ENCODE measurements at regions not wholly inside any gene's neighbourhood (a gene's known extent, or its start where the extent isn't known, plus 50 kb on each side); places are given as distances from the start of the nearest gene placed in this dataset.
"Not testable (repeated sequence)": the region's sequence is repeated elsewhere in the genome, so short reads cannot be mapped to it uniquely, and the experiment has no call there.

GRCh38 chr5:36739751-36740221 lies 133.4 kb downstream of the SLC1A3 start:
- in situ Hi-C loops (cut with HindIII; ENCODE audit: low pct_unique_long_range_greater_than_20kb, low sequenced_read_pairs) = no loop called here
- DNase-seq (ENCODE audit: low read depth in 1 of 2, low spot score in 1 of 2) = peak; percentile 30 to 85
- no peak for TF ChIP-seq JUND (IDR thresholded peaks at IDR 0.05; ENCODE audit: low read depth)

- no peak for TF ChIP-seq JUND (IDR thresholded peaks at IDR 0.05; ENCODE audit: low read depth)
- no peak for DNase-seq (ENCODE audit: low read depth in 1 of 2, low spot score in 1 of 2)
- in situ Hi-C loops (cut with HindIII; ENCODE audit: low pct_unique_long_range_greater_than_20kb, low sequenced_read_pairs) = no loop called here
Measured at GRCh38 chr5:36740259-36740898, 134.0 kb downstream of the SLC1A3 start.

- TF ChIP-seq JUND (IDR thresholded peaks at IDR 0.05; ENCODE audit: low read depth) = no peak
- no peak for DNase-seq (ENCODE audit: low read depth in 1 of 2, low spot score in 1 of 2)
- in situ Hi-C loops (cut with HindIII; ENCODE audit: low pct_unique_long_range_greater_than_20kb, low sequenced_read_pairs) = no loop called here
Measured at GRCh38 chr5:36741128-36741527, 134.7 kb downstream of the SLC1A3 start.

GRCh38 chr5:36743891-36744772 lies 132.4 kb upstream of the NIPBL start:
- peak; percentile 75 to 90 for DNase-seq (ENCODE audit: low read depth in 1 of 2, low spot score in 1 of 2)
- TF ChIP-seq JUND (IDR thresholded peaks at IDR 0.05; ENCODE audit: low read depth) = no peak
- in situ Hi-C loops (cut with HindIII; ENCODE audit: low pct_unique_long_range_greater_than_20kb, low sequenced_read_pairs) = no loop called here

- peak; percentile 94 to 97 for DNase-seq (ENCODE audit: low read depth in 1 of 2, low spot score in 1 of 2)
- in situ Hi-C loops (cut with HindIII; ENCODE audit: low pct_unique_long_range_greater_than_20kb, low sequenced_read_pairs) = no loop called here
- TF ChIP-seq JUND (IDR thresholded peaks at IDR 0.05; ENCODE audit: low read depth) = peak; percentile 43; the same call in 1 of the 2 replicates
Measured at GRCh38 chr5:36744773-36745589, 131.6 kb upstream of the NIPBL start.

GRCh38 chr5:36747794-36748193 lies 128.8 kb upstream of the NIPBL start:
- not testable (repeated sequence) for DNase-seq (ENCODE audit: low read depth in 1 of 2, low spot score in 1 of 2)

GRCh38 chr5:36751886-36752285 lies 124.7 kb upstream of the NIPBL start:
- in situ Hi-C loops (cut with HindIII; ENCODE audit: low pct_unique_long_range_greater_than_20kb, low sequenced_read_pairs) = loop anchor here (25.0 kb wide), 1 partner anchor 110 kb away; no protein-coding TSS in a partner anchor

More at GRCh38 chr5:36747794-36748193, 128.8 kb upstream of the NIPBL start:
- in situ Hi-C loops (cut with HindIII; ENCODE audit: low pct_unique_long_range_greater_than_20kb, low sequenced_read_pairs) = not testable (repeated sequence)

GRCh38 chr5:36755342-36755741 lies 121.2 kb upstream of the NIPBL start:
- TF ChIP-seq JUND (IDR thresholded peaks at IDR 0.05; ENCODE audit: low read depth) = no peak
- no peak for DNase-seq (ENCODE audit: low read depth in 1 of 2, low spot score in 1 of 2)
- in situ Hi-C loops (cut with HindIII; ENCODE audit: low pct_unique_long_range_greater_than_20kb, low sequenced_read_pairs) = loop anchor here (25.0 kb wide), 1 partner anchor 107 kb away; no protein-coding TSS in a partner anchor

More at GRCh38 chr5:36751886-36752285, 124.7 kb upstream of the NIPBL start:
- TF ChIP-seq JUND (IDR thresholded peaks at IDR 0.05; ENCODE audit: low read depth) = no peak
- DNase-seq (ENCODE audit: low read depth in 1 of 2, low spot score in 1 of 2) = peak in 1 of 2 experiments; percentile 35

- in situ Hi-C loops (cut with HindIII; ENCODE audit: low pct_unique_long_range_greater_than_20kb, low sequenced_read_pairs) = loop anchor here (25.0 kb wide), 1 partner anchor 106 kb away; no protein-coding TSS in a partner anchor
- no peak for DNase-seq (ENCODE audit: low read depth in 1 of 2, low spot score in 1 of 2)
- no peak for TF ChIP-seq JUND (IDR thresholded peaks at IDR 0.05; ENCODE audit: low read depth)
Measured at GRCh38 chr5:36755920-36756488, 120.6 kb upstream of the NIPBL start.

GRCh38 chr5:36756848-36757247 lies 119.7 kb upstream of the NIPBL start:
- DNase-seq (ENCODE audit: low read depth in 1 of 2, low spot score in 1 of 2) = no peak
- in situ Hi-C loops (cut with HindIII; ENCODE audit: low pct_unique_long_range_greater_than_20kb, low sequenced_read_pairs) = loop anchor here (25.0 kb wide), 1 partner anchor 105 kb away; no protein-coding TSS in a partner anchor
- no peak for TF ChIP-seq JUND (IDR thresholded peaks at IDR 0.05; ENCODE audit: low read depth)

- TF ChIP-seq JUND (IDR thresholded peaks at IDR 0.05; ENCODE audit: low read depth) = no peak
- DNase-seq (ENCODE audit: low read depth in 1 of 2, low spot score in 1 of 2) = no peak
- in situ Hi-C loops (cut with HindIII; ENCODE audit: low pct_unique_long_range_greater_than_20kb, low sequenced_read_pairs) = loop anchor here (25.0 kb wide), 1 partner anchor 103 kb away; no protein-coding TSS in a partner anchor
Measured at GRCh38 chr5:36759117-36759516, 117.5 kb upstream of the NIPBL start.

- TF ChIP-seq JUND (IDR thresholded peaks at IDR 0.05; ENCODE audit: low read depth) = no peak
- no peak for DNase-seq (ENCODE audit: low read depth in 1 of 2, low spot score in 1 of 2)
- in situ Hi-C loops (cut with HindIII; ENCODE audit: low pct_unique_long_range_greater_than_20kb, low sequenced_read_pairs) = loop anchor here (25.0 kb wide), 1 partner anchor 99 kb away; no protein-coding TSS in a partner anchor
Measured at GRCh38 chr5:36763454-36763853, 113.1 kb upstream of the NIPBL start.

Measured in T47D (cell line).